BE2C (cell line): ENCODE measurements at regions not wholly inside any gene's neighbourhood (a gene's known extent, or its start where the extent isn't known, plus 50 kb on each side); places are given as distances from the start of the nearest gene placed in this dataset.

Experiments used
- DNase-seq: peaks from one replicate; pipeline ENCODE4 v3.0.0-alpha.2; 2020
- H3K27me3 ChIP-seq: fragments of 250-450 bp; sonication (Bioruptor Pico); 2 replicates; pipeline ENCODE4 v1.5.1; 2020; ENCODE audit warnings: mild to moderate bottlenecking
- H3K36me3 ChIP-seq: fragments of 250-450 bp; sonication (Bioruptor Pico); 2 replicates; pipeline ENCODE4 v1.5.1; 2020; ENCODE audit warnings: mild to moderate bottlenecking
- H3K4me1 ChIP-seq: fragments of 250-450 bp; sonication (Bioruptor Pico); 2 replicates; pipeline ENCODE4 v1.5.1; 2020
- H3K4me3 ChIP-seq: 2 replicates; pipeline ENCODE4 v1.5.1; 2011; ENCODE audit warnings: low read depth, low read length
- H3K9me3 ChIP-seq: fragments of 250-450 bp; sonication (Bioruptor Pico); 2 replicates; pipeline ENCODE4 v1.5.1; 2020
- TF ChIP-seq, protein P1 (sequence below): IDR thresholded peaks from 2 replicates; pipeline ENCODE4 v1.5.1; 2012; ENCODE audit warnings: mild to moderate bottlenecking, low read depth, low read length

DNA sequence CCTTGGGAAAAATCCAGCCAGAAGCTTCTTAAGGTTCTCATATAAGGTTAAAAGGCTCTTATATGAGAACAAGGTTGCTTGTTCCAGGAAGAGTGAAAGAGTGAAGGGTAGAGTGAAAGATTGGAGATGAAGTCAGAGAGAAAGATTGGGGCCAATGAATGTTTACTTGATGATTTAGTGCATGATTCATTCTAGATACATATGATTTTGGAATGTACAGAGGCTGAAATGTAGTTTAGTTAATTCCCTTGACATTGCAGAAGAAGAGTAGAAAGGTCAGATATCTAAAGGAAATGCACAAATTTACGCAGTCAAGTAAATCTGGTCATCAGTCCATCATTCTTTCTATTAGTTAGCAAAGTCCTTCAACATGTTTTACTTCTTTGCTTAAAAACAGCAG, 619.8 kb upstream of the ZNF717 start:
- Histone ChIP-seq H3K4me3 (no peak overlapping the region), H3K9me3 (no peaks in the 10 kb centered on the region), H3K36me3 (no peaks in the 10 kb centered on the region), H3K4me1 (no peaks in the 10 kb centered on the region), H3K27me3 (no peaks in the 10 kb centered on the region)
- no peak for DNase-seq
- TF ChIP-seq, protein P1, sequence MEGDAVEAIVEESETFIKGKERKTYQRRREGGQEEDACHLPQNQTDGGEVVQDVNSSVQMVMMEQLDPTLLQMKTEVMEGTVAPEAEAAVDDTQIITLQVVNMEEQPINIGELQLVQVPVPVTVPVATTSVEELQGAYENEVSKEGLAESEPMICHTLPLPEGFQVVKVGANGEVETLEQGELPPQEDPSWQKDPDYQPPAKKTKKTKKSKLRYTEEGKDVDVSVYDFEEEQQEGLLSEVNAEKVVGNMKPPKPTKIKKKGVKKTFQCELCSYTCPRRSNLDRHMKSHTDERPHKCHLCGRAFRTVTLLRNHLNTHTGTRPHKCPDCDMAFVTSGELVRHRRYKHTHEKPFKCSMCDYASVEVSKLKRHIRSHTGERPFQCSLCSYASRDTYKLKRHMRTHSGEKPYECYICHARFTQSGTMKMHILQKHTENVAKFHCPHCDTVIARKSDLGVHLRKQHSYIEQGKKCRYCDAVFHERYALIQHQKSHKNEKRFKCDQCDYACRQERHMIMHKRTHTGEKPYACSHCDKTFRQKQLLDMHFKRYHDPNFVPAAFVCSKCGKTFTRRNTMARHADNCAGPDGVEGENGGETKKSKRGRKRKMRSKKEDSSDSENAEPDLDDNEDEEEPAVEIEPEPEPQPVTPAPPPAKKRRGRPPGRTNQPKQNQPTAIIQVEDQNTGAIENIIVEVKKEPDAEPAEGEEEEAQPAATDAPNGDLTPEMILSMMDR, result no peak

DNA sequence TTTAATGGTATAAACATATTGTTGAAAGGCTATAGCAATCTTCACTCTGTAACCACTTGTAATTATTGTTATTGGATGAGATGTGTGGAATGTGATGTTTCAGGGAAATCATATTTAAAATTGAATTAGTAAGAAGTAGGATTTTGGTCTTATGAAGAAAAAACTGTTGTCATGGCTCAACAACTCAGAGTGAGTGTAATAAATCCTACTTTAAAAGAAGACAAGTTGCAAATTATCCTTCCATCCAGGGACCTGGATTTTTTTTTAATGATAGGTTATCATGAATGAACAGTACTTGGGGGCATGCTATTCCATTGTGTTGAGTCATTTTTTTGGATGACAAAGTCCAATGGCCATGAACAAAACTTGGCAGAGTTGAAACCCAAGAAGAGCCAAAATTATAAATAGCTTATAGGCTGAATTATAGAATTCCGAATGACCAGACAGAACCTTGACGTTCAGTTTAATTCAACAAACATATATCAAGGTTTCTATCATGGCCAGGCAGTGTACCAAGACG, 625.5 kb upstream of the ZNF717 start:
- Histone ChIP-seq H3K27me3 (no peaks in the 10 kb centered on the region), H3K9me3 (no peaks in the 10 kb centered on the region), H3K4me1 (no peaks in the 10 kb centered on the region), H3K4me3 (no peak overlapping the region), H3K36me3 (no peaks in the 10 kb centered on the region)
- TF ChIP-seq, protein P1, result no peak
- no peak for DNase-seq

DNA sequence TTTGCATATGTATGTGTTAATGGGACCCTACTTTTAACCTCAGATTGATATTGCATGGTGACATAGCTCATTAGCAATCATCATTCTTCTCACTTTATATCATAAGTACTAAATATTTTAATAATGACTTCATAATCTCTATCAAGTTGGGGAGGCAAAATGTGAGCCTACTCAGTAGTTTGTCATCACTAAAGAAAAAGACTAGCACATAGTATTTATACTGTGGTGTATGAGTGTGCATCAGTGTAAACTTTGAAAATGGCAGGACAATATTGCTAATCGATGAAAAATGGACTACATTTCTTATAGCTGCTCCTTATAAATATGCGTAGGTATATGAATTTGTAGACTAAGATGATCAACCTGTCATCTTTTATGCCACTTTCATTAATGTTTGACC, 624.5 kb upstream of the ROBO2 start:
- no peak overlapping the region for H3K4me3 ChIP-seq
- H3K27me3 ChIP-seq, result no peaks in the 10 kb centered on the region
- no peaks in the 10 kb centered on the region for H3K9me3 ChIP-seq
- no peak for DNase-seq
- no peaks in the 10 kb centered on the region for H3K36me3 ChIP-seq
- H3K4me1 ChIP-seq, result no peaks in the 10 kb centered on the region
- TF ChIP-seq, protein P1, result no peak

DNA sequence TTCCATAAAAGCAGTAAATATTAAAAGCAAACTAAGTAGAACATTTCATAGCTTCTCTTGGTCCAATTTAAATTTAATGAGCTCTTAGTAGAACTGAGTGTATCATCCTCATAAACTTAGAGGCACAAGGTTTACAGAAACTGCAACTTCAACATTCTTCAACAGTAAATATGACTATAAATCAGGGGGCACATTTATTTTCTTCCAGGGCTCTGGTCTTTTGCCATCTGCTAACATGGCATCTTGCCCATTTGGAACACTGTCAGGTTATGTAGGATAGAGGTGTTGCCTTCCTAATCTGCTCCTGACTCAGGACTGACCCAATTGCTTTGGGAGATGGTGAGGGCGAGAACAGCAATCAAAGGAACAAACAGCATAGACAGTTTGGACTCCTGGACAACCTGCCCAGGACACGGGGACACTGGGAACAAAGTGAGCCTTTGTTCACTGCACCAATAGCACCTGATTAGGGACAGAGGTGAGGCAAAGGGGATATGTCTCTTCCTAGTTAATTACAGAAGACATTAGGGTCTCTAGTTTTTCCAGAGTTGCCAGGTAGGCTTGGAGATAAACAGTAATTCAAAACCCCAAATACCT, 610.2 kb upstream of the ROBO2 start:
- Histone ChIP-seq H3K36me3 (no peaks in the 10 kb centered on the region), H3K27me3 (no peaks in the 10 kb centered on the region), H3K9me3 (no peaks in the 10 kb centered on the region), H3K4me1 (no peaks in the 10 kb centered on the region), H3K4me3 (no peak overlapping the region)
- DNase-seq, result no peak
- TF ChIP-seq, protein P1, result no peak

DNA sequence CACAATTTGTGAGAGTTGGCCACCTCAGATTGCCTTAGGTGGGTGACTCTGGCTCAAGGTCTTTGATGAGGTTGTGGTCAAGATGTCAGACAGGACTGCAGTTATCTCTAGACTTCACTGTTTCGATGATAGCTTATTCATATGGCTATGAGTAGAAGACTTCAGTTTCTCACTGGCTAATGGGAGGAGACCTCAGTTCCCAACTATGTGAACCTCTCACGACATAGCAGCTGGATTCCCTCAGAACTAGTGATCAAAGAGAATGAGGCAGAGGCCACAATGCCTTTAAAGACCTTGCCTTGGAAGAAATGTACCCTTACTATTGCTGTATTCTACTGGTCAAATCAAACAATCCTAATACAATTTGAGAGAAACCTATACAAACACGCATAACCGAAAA, 607.5 kb upstream of the ROBO2 start:
- Histone ChIP-seq H3K9me3 (no peaks in the 10 kb centered on the region), H3K4me3 (no peak overlapping the region), H3K36me3 (no peaks in the 10 kb centered on the region), H3K27me3 (no peaks in the 10 kb centered on the region), H3K4me1 (no peaks in the 10 kb centered on the region)
- DNase-seq, result no peak
- TF ChIP-seq, protein P1, result no peak

DNA sequence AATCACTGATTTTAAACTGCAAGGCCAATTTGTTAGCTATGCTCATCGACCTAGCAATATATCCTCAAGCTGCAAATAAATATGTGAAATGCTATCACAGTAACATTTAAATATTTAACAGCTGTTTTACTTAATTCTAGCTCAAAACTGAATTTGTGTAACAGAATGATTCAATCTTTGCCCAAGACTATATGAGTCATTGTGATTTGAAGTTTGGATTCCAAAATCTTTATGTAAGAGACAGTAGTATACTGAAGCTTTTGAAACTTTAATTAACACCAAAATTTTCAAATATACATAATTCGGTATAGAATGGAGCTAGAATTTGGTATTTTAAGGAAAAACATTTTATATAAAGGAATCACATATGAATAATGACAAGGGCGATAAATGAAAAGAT, 603.0 kb upstream of the ROBO2 start:
- Histone ChIP-seq H3K36me3 (no peaks in the 10 kb centered on the region), H3K9me3 (no peaks in the 10 kb centered on the region), H3K27me3 (no peaks in the 10 kb centered on the region), H3K4me1 (no peaks in the 10 kb centered on the region), H3K4me3 (no peak overlapping the region)
- DNase-seq, result no peak
- TF ChIP-seq, protein P1, result no peak
